HepG2 (cell line): ENCODE measurements at regions not wholly inside any gene's neighbourhood (a gene's known extent, or its start where the extent isn't known, plus 50 kb on each side); places are given as distances from the start of the nearest gene placed in this dataset.

Experiments
- ARNT ChIP-seq: fragments of 450-650 bp; IDR thresholded peaks from 2 replicates; pipeline ENCODE4 v1.6.1; 2017
- ATF7 ChIP-seq, 2 experiments: fragments of 450-650 bp in 1 of 2; sonication (generic) in 1 of 2; formaldehyde crosslinking in 1 of 2; IDR thresholded peaks; 2 replicates each; pipeline versions ENCODE4 v1.4.0 to v1.6.1; 2016 to 2020; ENCODE audit warnings: antibody characterized with exemption in 1 of 2, mild to moderate bottlenecking in 1 of 2, missing genetic modification reagents in 1 of 2
- CCAR2 ChIP-seq: fragments of 200-400 bp; formaldehyde crosslinking; optimal IDR thresholded peaks from 2 replicates; pipeline ENCODE3; 2018; ENCODE audit warnings: low read depth, mild to moderate bottlenecking, low read length, moderate library complexity
- EZH2 ChIP-seq: conservative IDR thresholded peaks from 2 replicates; pipeline ENCODE4 v1.6.1; 2012; ENCODE audit warnings: mild to moderate bottlenecking, low read depth, low read length, moderate library complexity
- GRHL1 ChIP-seq: sonication (generic); formaldehyde crosslinking; conservative IDR thresholded peaks from 2 replicates; pipeline ENCODE4 v1.8.0; 2022; ENCODE audit warnings: missing genetic modification reagents
- HNF1B ChIP-seq: sonication (generic); formaldehyde crosslinking; IDR thresholded peaks from 2 replicates; pipeline ENCODE4 v1.5.1; 2020; ENCODE audit warnings: mild to moderate bottlenecking, moderate library complexity, missing genetic modification reagents
- HNF4G ChIP-seq, 2 experiments: sonication (generic) in 1 of 2; formaldehyde crosslinking in 1 of 2; IDR thresholded peaks; 2 replicates each; pipeline versions ENCODE4 v1.4.0 to v1.6.1; 2011 to 2020; ENCODE audit warnings: borderline replicate concordance in 2 of 2, low read depth in 2 of 2, mild to moderate bottlenecking in 2 of 2, low read length in 1 of 2, missing genetic modification reagents in 1 of 2, moderate library complexity in 1 of 2
- IKZF4 ChIP-seq: sonication (generic); formaldehyde crosslinking; IDR thresholded peaks from 2 replicates; pipeline ENCODE4 v1.5.1; 2020; ENCODE audit warnings: borderline replicate concordance, mild to moderate bottlenecking, low read depth, missing genetic modification reagents; ENCODE audit errors: not compliant biosample characterization
- MXI1 ChIP-seq: IDR thresholded peaks from 3 replicates; pipeline ENCODE4 v1.6.1; 2012; ENCODE audit warnings: low read depth, low read length, inconsistent platforms, borderline replicate concordance
- PAX8 ChIP-seq: sonication (generic); formaldehyde crosslinking; IDR thresholded peaks from 2 replicates; pipeline ENCODE4 v1.8.0; 2022; ENCODE audit warnings: mild to moderate bottlenecking, missing genetic modification reagents, borderline replicate concordance
- POLR2A ChIP-seq, 2 experiments: IDR thresholded peaks; 2 replicates each; pipeline ENCODE4 v1.6.1; 2011; ENCODE audit warnings: low read depth in 2 of 2, low read length in 2 of 2, mild to moderate bottlenecking in 1 of 2, moderate library complexity in 1 of 2; ENCODE audit not compliant: insufficient read depth in 1 of 2
- YEATS2 ChIP-seq: sonication (generic); formaldehyde crosslinking; IDR thresholded peaks from 2 replicates; pipeline ENCODE4 v1.4.0; 2020; ENCODE audit warnings: missing genetic modification reagents, borderline replicate concordance
- YY1 ChIP-seq: IDR thresholded peaks from 2 replicates; pipeline ENCODE4 v1.6.1; 2011; ENCODE audit warnings: low read length, low read depth, moderate library complexity, mild to moderate bottlenecking; ENCODE audit not compliant: insufficient read depth, insufficient replicate concordance
- ZFP36L1 ChIP-seq: sonication (generic); formaldehyde crosslinking; IDR thresholded peaks from 2 replicates; pipeline ENCODE4 v1.8.0; 2022; ENCODE audit warnings: mild to moderate bottlenecking, missing genetic modification reagents, moderate library complexity
- ZNF275 ChIP-seq: sonication (generic); formaldehyde crosslinking; IDR thresholded peaks from 2 replicates; pipeline ENCODE4 v1.8.0; 2022; ENCODE audit warnings: missing genetic modification reagents, mild to moderate bottlenecking, inconsistent platforms, borderline replicate concordance
- ZNF430 ChIP-seq: sonication (generic); formaldehyde crosslinking; IDR thresholded peaks from 2 replicates; pipeline ENCODE4 v1.9.0; 2021; ENCODE audit warnings: mild to moderate bottlenecking, missing genetic modification reagents
- ZSCAN30 ChIP-seq: sonication (generic); formaldehyde crosslinking; IDR thresholded peaks from 2 replicates; pipeline ENCODE4 v1.5.0; 2020; ENCODE audit warnings: mild to moderate bottlenecking, missing genetic modification reagents
- TF ChIP-seq, protein P1 (sequence below): IDR thresholded peaks from 2 replicates; pipeline ENCODE4 v1.6.1; 2016
- TF ChIP-seq, protein P2 (sequence below): sonication (generic); formaldehyde crosslinking; IDR thresholded peaks from 2 replicates; pipeline ENCODE4 v1.4.0; 2020; ENCODE audit warnings: missing genetic modification reagents
- TF ChIP-seq, protein P3 (sequence below): IDR thresholded peaks from 2 replicates; pipeline ENCODE4 v1.6.1; 2012; ENCODE audit warnings: low read length, improper control_type of control experiment

GRCh38 chr4:153067376-153067775 is 131.3 kb downstream of the FHDC1 start (continued):
- TF ChIP-seq HNF1B (CRISPR knock-in tag) = no peak
- no peak; the same call in 2 of the 3 replicates for TF ChIP-seq MXI1
- no peak for TF ChIP-seq CCAR2
- no peak for TF ChIP-seq EZH2
- TF ChIP-seq IKZF4 = no peak
- TF ChIP-seq GRHL1 (CRISPR knock-in tag) = no peak
- peak; percentile 95 for TF ChIP-seq HNF4G (IDR thresholded peaks at IDR 0.05; ENCODE audit: borderline replicate concordance, low read depth, low read length)
- peak; percentile 76; the same call in 1 of the 2 replicates for TF ChIP-seq HNF4G (CRISPR knock-in tag; IDR thresholded peaks at IDR 0.05; ENCODE audit: borderline replicate concordance, low read depth)
- TF ChIP-seq, protein P1, sequence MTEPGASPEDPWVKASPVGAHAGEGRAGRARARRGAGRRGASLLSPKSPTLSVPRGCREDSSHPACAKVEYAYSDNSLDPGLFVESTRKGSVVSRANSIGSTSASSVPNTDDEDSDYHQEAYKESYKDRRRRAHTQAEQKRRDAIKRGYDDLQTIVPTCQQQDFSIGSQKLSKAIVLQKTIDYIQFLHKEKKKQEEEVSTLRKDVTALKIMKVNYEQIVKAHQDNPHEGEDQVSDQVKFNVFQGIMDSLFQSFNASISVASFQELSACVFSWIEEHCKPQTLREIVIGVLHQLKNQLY = no peak
- TF ChIP-seq POLR2A (IDR thresholded peaks at IDR 0.05; ENCODE audit: insufficient read depth in 1 of 2, low read depth in 2 of 2, low read length in 2 of 2) = 0 out of 4 replicates have a peak, but pooled peaks of 1 of the 2 experiments have one; percentile 24
- no peak for TF ChIP-seq ARNT
- no peak for TF ChIP-seq ZNF430 (CRISPR knock-in tag)
- TF ChIP-seq ATF7 (IDR thresholded peaks at IDR 0.05) = no peak
- no peak for TF ChIP-seq ATF7 (CRISPR knock-in tag; IDR thresholded peaks at IDR 0.05)
- no peak for TF ChIP-seq PAX8 (CRISPR knock-in tag)
- TF ChIP-seq, protein P2, sequence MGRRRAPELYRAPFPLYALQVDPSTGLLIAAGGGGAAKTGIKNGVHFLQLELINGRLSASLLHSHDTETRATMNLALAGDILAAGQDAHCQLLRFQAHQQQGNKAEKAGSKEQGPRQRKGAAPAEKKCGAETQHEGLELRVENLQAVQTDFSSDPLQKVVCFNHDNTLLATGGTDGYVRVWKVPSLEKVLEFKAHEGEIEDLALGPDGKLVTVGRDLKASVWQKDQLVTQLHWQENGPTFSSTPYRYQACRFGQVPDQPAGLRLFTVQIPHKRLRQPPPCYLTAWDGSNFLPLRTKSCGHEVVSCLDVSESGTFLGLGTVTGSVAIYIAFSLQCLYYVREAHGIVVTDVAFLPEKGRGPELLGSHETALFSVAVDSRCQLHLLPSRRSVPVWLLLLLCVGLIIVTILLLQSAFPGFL (CRISPR knock-in tag) = no peak
- TF ChIP-seq YEATS2 = no peak; the same call in 1 of the 2 replicates
- no peak for TF ChIP-seq ZSCAN30 (CRISPR knock-in tag)
- TF ChIP-seq, protein P3, sequence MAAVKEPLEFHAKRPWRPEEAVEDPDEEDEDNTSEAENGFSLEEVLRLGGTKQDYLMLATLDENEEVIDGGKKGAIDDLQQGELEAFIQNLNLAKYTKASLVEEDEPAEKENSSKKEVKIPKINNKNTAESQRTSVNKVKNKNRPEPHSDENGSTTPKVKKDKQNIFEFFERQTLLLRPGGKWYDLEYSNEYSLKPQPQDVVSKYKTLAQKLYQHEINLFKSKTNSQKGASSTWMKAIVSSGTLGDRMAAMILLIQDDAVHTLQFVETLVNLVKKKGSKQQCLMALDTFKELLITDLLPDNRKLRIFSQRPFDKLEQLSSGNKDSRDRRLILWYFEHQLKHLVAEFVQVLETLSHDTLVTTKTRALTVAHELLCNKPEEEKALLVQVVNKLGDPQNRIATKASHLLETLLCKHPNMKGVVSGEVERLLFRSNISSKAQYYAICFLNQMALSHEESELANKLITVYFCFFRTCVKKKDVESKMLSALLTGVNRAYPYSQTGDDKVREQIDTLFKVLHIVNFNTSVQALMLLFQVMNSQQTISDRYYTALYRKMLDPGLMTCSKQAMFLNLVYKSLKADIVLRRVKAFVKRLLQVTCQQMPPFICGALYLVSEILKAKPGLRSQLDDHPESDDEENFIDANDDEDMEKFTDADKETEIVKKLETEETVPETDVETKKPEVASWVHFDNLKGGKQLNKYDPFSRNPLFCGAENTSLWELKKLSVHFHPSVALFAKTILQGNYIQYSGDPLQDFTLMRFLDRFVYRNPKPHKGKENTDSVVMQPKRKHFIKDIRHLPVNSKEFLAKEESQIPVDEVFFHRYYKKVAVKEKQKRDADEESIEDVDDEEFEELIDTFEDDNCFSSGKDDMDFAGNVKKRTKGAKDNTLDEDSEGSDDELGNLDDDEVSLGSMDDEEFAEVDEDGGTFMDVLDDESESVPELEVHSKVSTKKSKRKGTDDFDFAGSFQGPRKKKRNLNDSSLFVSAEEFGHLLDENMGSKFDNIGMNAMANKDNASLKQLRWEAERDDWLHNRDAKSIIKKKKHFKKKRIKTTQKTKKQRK = no peak
- no peak for TF ChIP-seq ZNF275 (CRISPR knock-in tag)
- no peak for TF ChIP-seq ZFP36L1 (CRISPR knock-in tag)
- TF ChIP-seq YY1 = no peak
